Tibial nerve (tissue), 3 donors: ENCODE measurements at regions not wholly inside any gene's neighbourhood (a gene's known extent, or its start where the extent isn't known, plus 50 kb on each side); places are given as distances from the start of the nearest gene placed in this dataset.

Experiments used
- CTCF ChIP-seq, 5 experiments: fragments of 200-600 bp in 3 of 5; fragments of 450-650 bp in 2 of 5; sonication (generic) in 3 of 5; IDR thresholded peaks; one replicate each; pipeline ENCODE4 v1.5.1; 2016 to 2019; ENCODE audit warnings: antibody characterized with exemption in 5 of 5, mild to moderate bottlenecking in 3 of 5, moderate library complexity in 2 of 5
- POLR2A ChIP-seq, 2 donors: fragments of 450-650 bp; IDR thresholded peaks; one replicate each; pipeline ENCODE4 v1.6.1; 2017; ENCODE audit warnings: antibody characterized with exemption in 2 of 2, mild to moderate bottlenecking in 2 of 2, moderate library complexity in 2 of 2

- no peak for TF ChIP-seq CTCF (IDR thresholded peaks at IDR 0.05)
- TF ChIP-seq POLR2A (IDR thresholded peaks at IDR 0.05), result no peak
Observed at GRCh38 chr6:165766457-165766856, 103.4 kb upstream of the PDE10A start.
